Spleen (tissue), 11 donors: ENCODE measurements at regions not wholly inside any gene's neighbourhood (a gene's known extent, or its start where the extent isn't known, plus 50 kb on each side); places are given as distances from the start of the nearest gene placed in this dataset.

Source experiments
- DNase-seq: peaks from one replicate; pipeline ENCODE4 v3.0.0-alpha.2; 2020
- H3K27ac ChIP-seq, 8 donors: fragments of 200-600 bp; sonication (generic) in 7 of 8; 1 replicate in 4 of 8; 2 replicates in 4 of 8; pipeline versions ENCODE4 v1.5.0 to v1.8.0; 2016 to 2021; ENCODE audit warnings: inconsistent platforms in 4 of 8, mild to moderate bottlenecking in 4 of 8, moderate library complexity in 1 of 8
- H3K27me3 ChIP-seq, 7 donors: fragments of 200-600 bp; sonication (generic) in 6 of 7; replicated peaks in 1 of 7; 1 replicate in 4 of 7; 2 replicates in 3 of 7; pipeline versions ENCODE4 v1.5.0 to v1.8.0; 2016 to 2021; ENCODE audit warnings: inconsistent platforms in 3 of 7, mild to moderate bottlenecking in 1 of 7
- H3K36me3 ChIP-seq, 6 donors: fragments of 200-600 bp; sonication (generic) in 5 of 6; 1 replicate in 4 of 6; 2 replicates in 2 of 6; pipeline versions ENCODE4 v1.5.0 to v1.8.0; 2016 to 2021; ENCODE audit warnings: inconsistent platforms in 2 of 6
- H3K4me1 ChIP-seq, 6 donors: fragments of 200-600 bp; sonication (generic) in 5 of 6; 1 replicate in 3 of 6; 2 replicates in 3 of 6; pipeline versions ENCODE4 v1.5.0 to v1.8.0; 2016 to 2021; ENCODE audit warnings: inconsistent platforms in 3 of 6
- H3K4me3 ChIP-seq, 8 donors: fragments of 200-600 bp; sonication (generic) in 7 of 8; 1 replicate in 4 of 8; 2 replicates in 4 of 8; pipeline versions ENCODE4 v1.5.0 to v1.8.0; 2016 to 2021; ENCODE audit warnings: inconsistent platforms in 4 of 8, mild to moderate bottlenecking in 4 of 8, moderate library complexity in 2 of 8
- H3K9me3 ChIP-seq, 8 donors: fragments of 200-600 bp; sonication (generic) in 7 of 8; 1 replicate in 4 of 8; 2 replicates in 4 of 8; pipeline versions ENCODE4 v1.5.0 to v1.8.0; 2016 to 2021; ENCODE audit warnings: inconsistent platforms in 4 of 8
- CTCF ChIP-seq, 11 experiments: fragments of 200-600 bp in 7 of 11; fragments of 450-650 bp in 4 of 11; sonication (generic) in 4 of 11; IDR thresholded peaks in 8 of 11; conservative IDR thresholded peaks in 3 of 11; 1 replicate in 7 of 11; 2 replicates in 4 of 11; pipeline versions ENCODE4 v1.4.0 to v1.8.0; 2016 to 2021; ENCODE audit warnings: antibody characterized with exemption in 11 of 11, inconsistent platforms in 4 of 11, mild to moderate bottlenecking in 1 of 11
- POLR2A ChIP-seq, 3 donors: fragments of 450-650 bp; IDR thresholded peaks; one replicate each; pipeline ENCODE4 v1.5.1; 2017; ENCODE audit warnings: antibody characterized with exemption in 3 of 3, mild to moderate bottlenecking in 1 of 3
- POLR2AphosphoS5 ChIP-seq, 3 donors: sonication (generic); formaldehyde crosslinking; IDR thresholded peaks; one replicate each; pipeline ENCODE4 v1.5.1; 2017; ENCODE audit warnings: antibody characterized with exemption in 3 of 3
- WGBS, 5 donors: extraction: QIAGEN DNeasy Blood & Tissue Kit in 3 of 5; methylation state at CpG; one replicate each; pipeline versions ENCODE4 v1.1.5 to v1.1.7; 2013 to 2018; 5-methylcytosine and 5-hydroxymethylcytosine counted together
- intact Hi-C: fragments of 100-400 bp; cut with DNase I; formaldehyde crosslinking; loops from one replicate; pipeline ENCODE4 v1.15.0; 2023; ENCODE audit warnings: low total_unique reads
- donor health status: healthy with polysubstance abuse.
- donor health status: DM: no; HTN: no; CAD: no; lungs with moderate emphysema.
- donor health status: DM: no; HTN: no; CAD: no.
- donor health status: Bipolar disorder and iron deficiency.
- donor health status: healthy.
- donor health status: DM: no; HTN: no; CAD: no.
- donor health status: DM: yes; HTN: yes; CAD: no.

GRCh38 chr17:52524096-52524637, 365.7 kb upstream of the CA10 start:
- H3K9me3 ChIP-seq, result peaks cover 0 to 8% (median 0%) of the 10 kb centered on the region in 8 donors
- no peak overlapping the region for H3K27ac ChIP-seq
- H3K4me1 ChIP-seq, result no peaks in the 10 kb centered on the region
- intact Hi-C loops, result no loop called here
- no peaks in the 10 kb centered on the region for H3K27me3 ChIP-seq
- H3K4me3 ChIP-seq, result no peak overlapping the region
- H3K36me3 ChIP-seq, result no peaks in the 10 kb centered on the region
- no peak for DNase-seq
- TF ChIP-seq POLR2A (IDR thresholded peaks at IDR 0.05), result no peak
- TF ChIP-seq POLR2AphosphoS5 (IDR thresholded peaks at IDR 0.05), result no peak
- TF ChIP-seq CTCF (IDR thresholded peaks at IDR 0.05 in 8 of 11, conservative IDR thresholded peaks at IDR 0.05 in 3 of 11), result no peak
- WGBS, 5 donors, result 64 to 91% (median 78%) methylated on average over 3 of the region's 3 CpGs

- H3K27me3 ChIP-seq, result no peaks in the 10 kb centered on the region
- no peak for TF ChIP-seq POLR2A (IDR thresholded peaks at IDR 0.05)
- no peak for DNase-seq
- no peaks in the 10 kb centered on the region for H3K36me3 ChIP-seq
- H3K4me1 ChIP-seq, result no peaks in the 10 kb centered on the region
- peaks cover 0 to 10% (median 0%) of the 10 kb centered on the region in 8 donors for H3K9me3 ChIP-seq
- no peak overlapping the region for H3K4me3 ChIP-seq
- intact Hi-C loops, result no loop called here
- H3K27ac ChIP-seq, result no peak overlapping the region
Measured at GRCh38 chr17:52517176-52517575, 358.7 kb upstream of the CA10 start.

DNA sequence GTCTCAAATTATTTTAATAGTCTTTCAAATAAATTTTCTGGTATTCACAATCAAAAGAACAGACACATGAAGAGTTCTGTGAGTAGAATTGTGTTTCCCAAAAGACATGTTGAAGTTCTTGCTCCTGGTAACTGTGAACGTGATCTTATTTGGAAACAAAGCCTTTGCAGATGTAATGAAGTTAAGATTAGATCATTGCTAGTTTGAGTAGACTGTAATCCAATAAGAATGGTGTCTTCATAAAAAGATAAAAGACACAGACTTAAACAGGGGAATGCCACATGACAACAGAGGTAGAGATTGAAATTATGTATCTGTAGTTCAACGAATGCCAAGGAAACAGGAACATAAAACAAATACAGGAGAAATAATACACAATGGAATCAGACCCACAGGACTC, 357.4 kb upstream of the CA10 start:
- 41 to 86% (median 71%) methylated on average over 2 of the region's 2 CpGs for WGBS, 5 donors
- TF ChIP-seq POLR2A (IDR thresholded peaks at IDR 0.05) (no peak), POLR2AphosphoS5 (IDR thresholded peaks at IDR 0.05) (no peak), CTCF (IDR thresholded peaks at IDR 0.05 in 8 of 11, conservative IDR thresholded peaks at IDR 0.05 in 3 of 11) (no peak)
- no peaks in the 10 kb centered on the region for H3K4me1 ChIP-seq

DNA sequence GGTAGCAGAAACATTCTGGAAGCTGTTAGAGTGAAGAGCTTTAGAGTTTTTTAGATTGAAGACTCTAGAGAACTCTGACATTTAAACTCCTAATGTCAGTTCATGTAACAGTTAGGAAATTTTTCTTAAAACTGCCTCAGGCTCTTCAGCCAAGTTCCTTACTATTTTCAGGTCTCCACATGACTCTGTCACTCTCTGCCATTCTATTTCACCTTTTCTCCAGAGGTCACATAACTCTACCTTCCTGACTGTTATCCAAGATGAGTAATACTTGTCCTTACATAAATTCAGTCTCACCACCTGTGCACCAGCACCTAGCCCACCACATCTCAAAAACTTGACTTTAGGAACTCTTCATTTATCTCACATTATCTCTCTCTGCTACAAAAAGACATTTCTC, 347.1 kb upstream of the CA10 start:
- no peak for TF ChIP-seq POLR2AphosphoS5 (IDR thresholded peaks at IDR 0.05)
- TF ChIP-seq CTCF (IDR thresholded peaks at IDR 0.05 in 8 of 11, conservative IDR thresholded peaks at IDR 0.05 in 3 of 11), result no peak
- TF ChIP-seq POLR2A (IDR thresholded peaks at IDR 0.05), result no peak
- intact Hi-C loops, result no loop called here
- H3K27ac ChIP-seq, result no peak overlapping the region

More for the DNA sequence above, 357.4 kb upstream of the CA10 start:
- no peak overlapping the region for H3K27ac ChIP-seq
- no peaks in the 10 kb centered on the region for H3K36me3 ChIP-seq
- DNase-seq, result no peak
- no peak overlapping the region for H3K4me3 ChIP-seq
- intact Hi-C loops, result no loop called here
- H3K27me3 ChIP-seq, result no peaks in the 10 kb centered on the region
- H3K9me3 ChIP-seq, result peaks cover 0 to 22% (median 5%) of the 10 kb centered on the region in 8 donors

GRCh38 chr17:52504081-52504480, 345.6 kb upstream of the CA10 start:
- Histone ChIP-seq H3K36me3 (no peaks in the 10 kb centered on the region), H3K4me3 (no peak overlapping the region), H3K27me3 (no peaks in the 10 kb centered on the region), H3K27ac (no peak overlapping the region), H3K9me3 (no peaks in the 10 kb centered on the region), H3K4me1 (no peaks in the 10 kb centered on the region)
- DNase-seq, result no peak
- intact Hi-C loops, result no loop called here
- TF ChIP-seq POLR2AphosphoS5 (IDR thresholded peaks at IDR 0.05), result no peak
- TF ChIP-seq CTCF (IDR thresholded peaks at IDR 0.05 in 8 of 11, conservative IDR thresholded peaks at IDR 0.05 in 3 of 11), result no peak
- TF ChIP-seq POLR2A (IDR thresholded peaks at IDR 0.05), result no peak
- 34 to 47% (median 42%) methylated on average over 1 of the region's 1 CpG for WGBS, 5 donors

More for the DNA sequence above, 347.1 kb upstream of the CA10 start:
- Histone ChIP-seq H3K4me1 (no peaks in the 10 kb centered on the region), H3K27me3 (no peaks in the 10 kb centered on the region), H3K4me3 (no peak overlapping the region), H3K36me3 (no peaks in the 10 kb centered on the region), H3K9me3 (peaks cover 0 to 7% (median 0%) of the 10 kb centered on the region in 8 donors)
- no peak for DNase-seq
